IMR-90 (cell line): ENCODE measurements at regions not wholly inside any gene's neighbourhood (a gene's known extent, or its start where the extent isn't known, plus 50 kb on each side); places are given as distances from the start of the nearest gene placed in this dataset.

Experiments
- ATAC-seq: fragments of 200-7000 bp; cut with Tn5 transposase; 2 replicates; pipeline ENCODE4 v1.9.1; 2020; ENCODE audit warnings: low read depth, mild to moderate bottlenecking, moderate library complexity
- BruUV-seq: library from RNA; stranded (reverse); fragments of 400-500 nt; replicated peaks from 2 replicates; lab custom pipeline; 2021; lab: Mats Ljungman, UMichigan
- CTCF ChIA-PET: fragments of 300-600 bp; formaldehyde crosslinking; extraction: SDS; loops from one replicate; lab custom pipeline; 2021; ENCODE audit warnings: antibody characterized with exemption; lab: Yijun Ruan, JAX
- POLR2A ChIA-PET: fragments of 300-600 bp; sonication (Branson Sonifier 250); formaldehyde crosslinking; loops from one replicate; lab custom pipeline; 2022; ENCODE audit warnings: antibody characterized with exemption; ENCODE audit not compliant: unreplicated experiment; lab: Charles Lee
- DNase-seq: peaks from one replicate; pipeline ENCODE4 v3.0.0; 2013
- H2AFZ ChIP-seq: replicated peaks from 2 replicates; pipeline ENCODE3; 2013; ENCODE audit warnings: low read length, mild to moderate bottlenecking; ENCODE audit not compliant: poor library complexity
- H2AK5ac ChIP-seq: 2 replicates; pipeline ENCODE4 v1.6.1; 2013; ENCODE audit warnings: low read depth, low read length, inconsistent platforms
- H2AK9ac ChIP-seq: replicated peaks from 2 replicates; pipeline ENCODE3; 2013; ENCODE audit warnings: mild to moderate bottlenecking, low read depth, low read length, moderate library complexity; ENCODE audit not compliant: poor library complexity
- H2BK120ac ChIP-seq: 2 replicates; pipeline ENCODE4 v1.6.1; 2013; ENCODE audit warnings: low read depth, low read length, inconsistent platforms
- H2BK15ac ChIP-seq: 3 replicates; pipeline ENCODE4 v1.6.1; 2013; ENCODE audit warnings: low read depth, low read length, inconsistent platforms
- H2BK20ac ChIP-seq: 2 replicates; pipeline ENCODE4 v1.6.1; 2013; ENCODE audit warnings: low read depth, mild to moderate bottlenecking, inconsistent platforms, low read length, moderate library complexity
- H2BK5ac ChIP-seq: 2 replicates; pipeline ENCODE4 v1.6.1; 2013; ENCODE audit warnings: mild to moderate bottlenecking, low read depth, low read length, inconsistent platforms; ENCODE audit not compliant: poor library complexity, severe bottlenecking
- H3K14ac ChIP-seq: replicated peaks from 2 replicates; pipeline ENCODE4 v1.6.1; 2013; ENCODE audit warnings: low read depth, low read length, inconsistent platforms
- H3K18ac ChIP-seq: 2 replicates; pipeline ENCODE4 v1.6.1; 2013; ENCODE audit warnings: low read depth, low read length, control low read depth
- H3K23ac ChIP-seq: 2 replicates; pipeline ENCODE4 v1.6.1; 2013; ENCODE audit warnings: low read depth, low read length, inconsistent platforms
- H3K27ac ChIP-seq: 2 replicates; pipeline ENCODE4 v1.5.1; 2013; ENCODE audit warnings: mild to moderate bottlenecking, control low read depth, low read length; ENCODE audit not compliant: insufficient read depth
- H3K27me3 ChIP-seq: 2 replicates; pipeline ENCODE4 v1.6.1; 2013; ENCODE audit warnings: low read length; ENCODE audit not compliant: control insufficient read depth, insufficient read depth
- H3K36me3 ChIP-seq: 2 replicates; pipeline ENCODE4 v1.6.1; 2013; ENCODE audit warnings: low read length, mixed read lengths; ENCODE audit not compliant: control insufficient read depth, insufficient read depth
- H3K4ac ChIP-seq: 2 replicates; pipeline ENCODE4 v1.6.1; 2013; ENCODE audit warnings: low read depth, low read length, inconsistent platforms
- H3K4me1 ChIP-seq: 2 replicates; pipeline ENCODE4 v1.6.1; 2013; ENCODE audit warnings: low read length, mixed read lengths; ENCODE audit not compliant: control insufficient read depth, insufficient read depth
- H3K4me2 ChIP-seq: 2 replicates; pipeline ENCODE4 v1.6.1; 2013; ENCODE audit warnings: low read depth, mild to moderate bottlenecking, control low read depth, low read length, moderate library complexity
- H3K4me3 ChIP-seq: 2 replicates; pipeline ENCODE4 v1.5.1; 2013; ENCODE audit warnings: low read depth, mild to moderate bottlenecking, control low read depth, low read length, moderate library complexity; ENCODE audit not compliant: insufficient read depth
- H3K56ac ChIP-seq: 2 replicates; pipeline ENCODE4 v1.6.1; 2013; ENCODE audit warnings: low read length, inconsistent platforms; ENCODE audit not compliant: insufficient read depth; ENCODE audit errors: extremely low read depth
- H3K79me1 ChIP-seq, 2 experiments: 2 replicates each; pipeline ENCODE4 v1.6.1; 2013; ENCODE audit warnings: low read length in 2 of 2, inconsistent platforms in 1 of 2, low read depth in 1 of 2
- H3K9ac ChIP-seq: 2 replicates; pipeline ENCODE4 v1.6.1; 2013; ENCODE audit warnings: low read depth, low read length, control low read depth
- H3K9me1 ChIP-seq: 2 replicates; pipeline ENCODE4 v1.6.1; 2013; ENCODE audit warnings: low read length, inconsistent platforms; ENCODE audit not compliant: insufficient read depth
- H3K9me3 ChIP-seq: 2 replicates; pipeline ENCODE4 v1.6.1; 2013; ENCODE audit warnings: low read length; ENCODE audit not compliant: control insufficient read depth, insufficient read depth
- H4K20me1 ChIP-seq: 2 replicates; pipeline ENCODE4 v1.6.1; 2013; ENCODE audit warnings: low read length, inconsistent platforms; ENCODE audit not compliant: insufficient read depth
- H4K5ac ChIP-seq: 2 replicates; pipeline ENCODE4 v1.6.1; 2013; ENCODE audit warnings: mild to moderate bottlenecking, low read depth, low read length, control low read depth
- H4K8ac ChIP-seq, 2 experiments: 2 replicates each; pipeline ENCODE4 v1.6.1; 2013; ENCODE audit warnings: low read depth in 2 of 2, low read length in 2 of 2, control low read depth in 1 of 2, inconsistent platforms in 1 of 2
- H4K91ac ChIP-seq: 2 replicates; pipeline ENCODE4 v1.6.1; 2013; ENCODE audit warnings: low read depth, low read length, inconsistent platforms; ENCODE audit not compliant: insufficient read depth
- CHD1 ChIP-seq: IDR thresholded peaks from 2 replicates; pipeline ENCODE4 v1.6.1; 2012; ENCODE audit warnings: low read depth, low read length, improper control_type of control experiment
- SMC3 ChIP-seq: fragments of 150-350 bp; IDR thresholded peaks from 2 replicates; pipeline ENCODE4 v1.6.1; 2016; ENCODE audit warnings: low read depth, mild to moderate bottlenecking, antibody characterized with exemption, low read length, moderate library complexity
- WGBS, 2 experiments: methylation state at CpG; one replicate each; pipeline versions ENCODE4 v1.1.5 to v1.1.7; 2013; ENCODE audit warnings: missing lambda C conversion rate in 2 of 2; ENCODE audit not compliant: insufficient read length in 1 of 2; ENCODE audit errors: extremely low coverage in 2 of 2; 5-methylcytosine and 5-hydroxymethylcytosine counted together
- dilution Hi-C: fragments of 300-500 bp; cut with HindIII; formaldehyde crosslinking; loops from one replicate; pipeline ENCODE4 v1.14.3; 2018; ENCODE audit warnings: low sequenced_read_pairs; ENCODE audit not compliant: unreplicated experiment
- in situ Hi-C: fragments of 300-500 bp; cut with MboI; formaldehyde crosslinking; loops from 3 replicates; pipeline ENCODE4 v1.14.3; 2019; ENCODE audit warnings: low sequenced_read_pairs, inconsistent platforms, mixed read lengths
- intact Hi-C: fragments of 100-400 bp; cut with micrococcal nuclease; formaldehyde crosslinking; loops from 2 replicates; pipeline ENCODE4 v1.10.0; 2022

DNA sequence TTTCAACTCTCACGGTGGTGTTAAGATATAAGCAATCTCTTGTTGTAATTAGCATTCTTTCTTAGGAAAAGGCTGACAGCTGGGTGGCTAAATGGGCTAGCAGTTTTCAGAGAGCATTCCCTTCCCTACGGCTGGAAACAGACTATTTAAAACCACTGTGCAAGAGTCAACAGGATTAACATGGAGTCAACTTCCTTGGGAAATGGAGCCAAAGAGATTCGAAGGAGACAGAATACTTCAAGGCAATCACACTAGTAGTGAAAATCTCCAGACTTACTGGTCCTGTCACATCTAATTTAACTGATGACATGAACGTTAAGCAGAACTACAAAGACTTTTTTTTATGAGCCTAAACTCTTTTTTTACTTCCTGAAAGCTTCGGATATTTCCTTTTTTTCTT is 453.3 kb upstream of the ITGA1 start:
- Histone ChIP-seq H3K56ac (no peak overlapping the region), H3K23ac (no peak overlapping the region), H3K4me2 (no peak overlapping the region), H3K36me3 (no peaks in the 10 kb centered on the region), H2BK20ac (no peak overlapping the region), H2BK15ac (no peak overlapping the region), H3K9me3 (no peaks in the 10 kb centered on the region), H2AK5ac (no peak overlapping the region), H3K14ac (no peak overlapping the region), H2AK9ac (no peak overlapping the region), H3K4me1 (no peaks in the 10 kb centered on the region), H2BK120ac (no peak overlapping the region), H3K27me3 (no peaks in the 10 kb centered on the region), H3K79me1 (no peaks in the 10 kb centered on the region), H3K9me1 (no peaks in the 10 kb centered on the region), H2BK5ac (no peak overlapping the region), H3K18ac (no peak overlapping the region), H4K5ac (no peak overlapping the region), H3K27ac (no peak overlapping the region), H3K9ac (no peak overlapping the region), H4K8ac (no peak overlapping the region), H4K91ac (no peak overlapping the region), H2AFZ (no peak overlapping the region), H4K20me1 (no peaks in the 10 kb centered on the region), H3K4ac (no peak overlapping the region), H3K4me3 (no peak overlapping the region)
- CTCF ChIA-PET, result no interaction called here
- in situ Hi-C loops, result no loop called here
- no TSS peak for BruUV-seq
- POLR2A ChIA-PET, result no interaction called here
- ATAC-seq (no peak), DNase-seq (no peak)
- WGBS, 2 experiments, result no CpG with 5 or more reads among the region's 5 CpGs
- TF ChIP-seq SMC3 (no peak), CHD1 (no peak)
- intact Hi-C loops, result no loop called here
- dilution Hi-C loops, result no loop called here
